GM23338 (cell line): ENCODE measurements at regions not wholly inside any gene's neighbourhood (a gene's known extent, or its start where the extent isn't known, plus 50 kb on each side); places are given as distances from the start of the nearest gene placed in this dataset.

Source experiments
- ATAC-seq: fragments of 200-7000 bp; cut with Tn5 transposase; 3 replicates; pipeline ENCODE4 v1.9.1; 2020
- DNase-seq: peaks from one replicate; pipeline ENCODE4 v3.0.0-alpha.2; 2015; ENCODE audit warnings: low spot score
- H2AFZ ChIP-seq: fragments of 200-600 bp; sonication (generic); 2 replicates; pipeline ENCODE4 v1.8.0; 2016; ENCODE audit warnings: antibody characterized with exemption, mild to moderate bottlenecking, moderate library complexity
- H3F3A ChIP-seq: fragments of 200-600 bp; sonication (generic); replicated peaks from 2 replicates; pipeline ENCODE4 v1.8.0; 2017; ENCODE audit warnings: antibody characterized with exemption, mixed run types, low read depth
- H3K27ac ChIP-seq: fragments of 200-600 bp; sonication (generic); 2 replicates; pipeline ENCODE4 v1.6.1; 2016; ENCODE audit warnings: low read depth
- H3K27me3 ChIP-seq: fragments of 200-600 bp; sonication (generic); 2 replicates; pipeline ENCODE4 v1.8.0; 2016; ENCODE audit warnings: mild to moderate bottlenecking, mixed run types, moderate library complexity; ENCODE audit not compliant: insufficient read depth
- H3K36me3 ChIP-seq: fragments of 200-600 bp; sonication (generic); 2 replicates; pipeline ENCODE4 v1.8.0; 2016; ENCODE audit warnings: mild to moderate bottlenecking; ENCODE audit not compliant: insufficient read depth
- H3K4me1 ChIP-seq: fragments of 200-600 bp; sonication (generic); 2 replicates; pipeline ENCODE4 v1.8.0; 2016; ENCODE audit warnings: mild to moderate bottlenecking, moderate library complexity; ENCODE audit not compliant: insufficient read depth
- H3K4me2 ChIP-seq: fragments of 200-600 bp; sonication (generic); 2 replicates; pipeline ENCODE4 v1.7.1; 2017; ENCODE audit warnings: mixed run types
- H3K4me3 ChIP-seq: fragments of 200-600 bp; sonication (generic); 2 replicates; pipeline ENCODE4 v1.6.1; 2016; ENCODE audit warnings: mixed run types
- H3K79me2 ChIP-seq: fragments of 200-600 bp; sonication (generic); replicated peaks from 2 replicates; pipeline ENCODE4 v1.8.0; 2017; ENCODE audit warnings: mild to moderate bottlenecking; ENCODE audit not compliant: insufficient read depth
- H3K9me2 ChIP-seq: fragments of 200-600 bp; sonication (generic); 2 replicates; pipeline ENCODE4 v1.8.0; 2017; ENCODE audit not compliant: insufficient read depth
- H4K20me1 ChIP-seq: fragments of 200-600 bp; sonication (generic); replicated peaks from 2 replicates; pipeline ENCODE4 v1.8.0; 2017; ENCODE audit warnings: mild to moderate bottlenecking; ENCODE audit not compliant: insufficient read depth
- H3K27ac Mint-ChIP-seq: 2 replicates; pipeline ENCODE4 v1.8.0; 2020; ENCODE audit warnings: inconsistent platforms, mild to moderate bottlenecking, moderate library complexity, mixed read lengths
- H3K27me3 Mint-ChIP-seq: 3 replicates; pipeline ENCODE4 v1.8.0; 2022; ENCODE audit warnings: low read depth, mild to moderate bottlenecking, moderate library complexity, mixed read lengths, inconsistent platforms; ENCODE audit not compliant: insufficient read depth, poor library complexity
- H3K36me3 Mint-ChIP-seq: 3 replicates; pipeline ENCODE4 v1.8.0; 2021; ENCODE audit warnings: low read depth, mild to moderate bottlenecking, inconsistent platforms, moderate library complexity, mixed read lengths
- H3K4me1 Mint-ChIP-seq: 3 replicates; pipeline ENCODE4 v1.8.0; 2020; ENCODE audit warnings: mild to moderate bottlenecking, inconsistent platforms, mixed read lengths
- H3K4me3 Mint-ChIP-seq: 3 replicates; pipeline ENCODE4 v1.8.0; 2021; ENCODE audit warnings: moderate library complexity, mild to moderate bottlenecking, inconsistent platforms, mixed read lengths
- H3K9me3 Mint-ChIP-seq: 3 replicates; pipeline ENCODE4 v1.8.0; 2020; ENCODE audit warnings: moderate library complexity, mild to moderate bottlenecking, inconsistent platforms, mixed read lengths
- CREB1 ChIP-seq: fragments of 250-450 bp; sonication (Bioruptor Pico); IDR thresholded peaks from 2 replicates; pipeline ENCODE4 v1.5.0; 2020; ENCODE audit warnings: low read depth, mild to moderate bottlenecking, moderate library complexity
- EZH2 ChIP-seq: fragments of 200-600 bp; sonication (generic); IDR thresholded peaks from one replicate; pipeline ENCODE4 v1.8.0; 2017; ENCODE audit warnings: antibody characterized with exemption, mild to moderate bottlenecking, low read depth; ENCODE audit not compliant: unreplicated experiment
- EZH2phosphoT487 ChIP-seq: fragments of 200-600 bp; sonication (generic); IDR thresholded peaks from one replicate; pipeline ENCODE4 v1.8.1; 2018; ENCODE audit warnings: antibody characterized with exemption; ENCODE audit not compliant: unreplicated experiment
- JUNB ChIP-seq: IDR thresholded peaks from one replicate; pipeline ENCODE4 v1.6.1; 2016; ENCODE audit warnings: antibody characterized with exemption; ENCODE audit not compliant: unreplicated experiment
- NANOG ChIP-seq: IDR thresholded peaks from 2 replicates; pipeline ENCODE4 v1.6.1; 2016; ENCODE audit warnings: antibody characterized with exemption, borderline replicate concordance
- POLR2AphosphoS5 ChIP-seq: IDR thresholded peaks from 2 replicates; pipeline ENCODE4 v1.6.1; 2016; ENCODE audit warnings: antibody characterized with exemption, low read depth
- STAT1 ChIP-seq: IDR thresholded peaks from one replicate; pipeline ENCODE4 v1.6.1; 2016; ENCODE audit warnings: antibody characterized with exemption; ENCODE audit not compliant: unreplicated experiment
- ZNF114 ChIP-seq: fragments of 250-450 bp; sonication (Bioruptor Pico); IDR thresholded peaks from 2 replicates; pipeline ENCODE4 v1.5.0; 2020; ENCODE audit warnings: mild to moderate bottlenecking, moderate library complexity
- ZNF331 ChIP-seq: fragments of 250-450 bp; sonication (Bioruptor Pico); IDR thresholded peaks from 2 replicates; pipeline ENCODE4 v1.5.0; 2020; ENCODE audit warnings: low read depth, mild to moderate bottlenecking, moderate library complexity
- ZNF462 ChIP-seq: fragments of 250-450 bp; sonication (Bioruptor Pico); IDR thresholded peaks from 2 replicates; pipeline ENCODE4 v1.5.0; 2020; ENCODE audit warnings: mild to moderate bottlenecking, moderate library complexity
- TF ChIP-seq, protein P1 (sequence below): IDR thresholded peaks from one replicate; pipeline ENCODE4 v1.6.1; 2018; ENCODE audit warnings: antibody characterized with exemption; ENCODE audit not compliant: unreplicated experiment
- TF ChIP-seq, protein P2 (sequence below), 2 experiments: fragments of 200-600 bp in 1 of 2; sonication (generic) in 1 of 2; conservative IDR thresholded peaks; 2 replicates each; pipeline versions ENCODE4 v1.5.1 to v1.6.1; 2016 to 2017; ENCODE audit warnings: antibody characterized with exemption in 2 of 2, low read depth in 2 of 2, mild to moderate bottlenecking in 2 of 2, moderate library complexity in 1 of 2
- TF ChIP-seq, protein P3 (sequence below): IDR thresholded peaks from 2 replicates; pipeline ENCODE4 v1.6.1; 2016; ENCODE audit warnings: antibody characterized with exemption

GRCh38 chr4:32374206-32374605 lies 1654.0 kb downstream of the PCDH7 start:
- Mint-ChIP-seq H3K4me1 (no peaks in the 10 kb centered on the region), H3K36me3 (peaks cover 2% of the 10 kb centered on the region; the same call in 1 of the 3 replicates), H3K27ac (no peak overlapping the region), H3K9me3 (no peaks in the 10 kb centered on the region), H3K4me3 (no peak overlapping the region), H3K27me3 (no peaks in the 10 kb centered on the region)
- H2AFZ ChIP-seq = no peak overlapping the region
- no peaks in the 10 kb centered on the region for H3K36me3 ChIP-seq
- no peak overlapping the region for H3K4me3 ChIP-seq
- DNase-seq (no peak), ATAC-seq (no peak)
- H4K20me1 ChIP-seq = no peaks in the 10 kb centered on the region
- TF ChIP-seq ZNF114 (CRISPR knock-in tag) = no peak
- no peak for TF ChIP-seq STAT1
- no peak for TF ChIP-seq ZNF462
- TF ChIP-seq, protein P1, sequence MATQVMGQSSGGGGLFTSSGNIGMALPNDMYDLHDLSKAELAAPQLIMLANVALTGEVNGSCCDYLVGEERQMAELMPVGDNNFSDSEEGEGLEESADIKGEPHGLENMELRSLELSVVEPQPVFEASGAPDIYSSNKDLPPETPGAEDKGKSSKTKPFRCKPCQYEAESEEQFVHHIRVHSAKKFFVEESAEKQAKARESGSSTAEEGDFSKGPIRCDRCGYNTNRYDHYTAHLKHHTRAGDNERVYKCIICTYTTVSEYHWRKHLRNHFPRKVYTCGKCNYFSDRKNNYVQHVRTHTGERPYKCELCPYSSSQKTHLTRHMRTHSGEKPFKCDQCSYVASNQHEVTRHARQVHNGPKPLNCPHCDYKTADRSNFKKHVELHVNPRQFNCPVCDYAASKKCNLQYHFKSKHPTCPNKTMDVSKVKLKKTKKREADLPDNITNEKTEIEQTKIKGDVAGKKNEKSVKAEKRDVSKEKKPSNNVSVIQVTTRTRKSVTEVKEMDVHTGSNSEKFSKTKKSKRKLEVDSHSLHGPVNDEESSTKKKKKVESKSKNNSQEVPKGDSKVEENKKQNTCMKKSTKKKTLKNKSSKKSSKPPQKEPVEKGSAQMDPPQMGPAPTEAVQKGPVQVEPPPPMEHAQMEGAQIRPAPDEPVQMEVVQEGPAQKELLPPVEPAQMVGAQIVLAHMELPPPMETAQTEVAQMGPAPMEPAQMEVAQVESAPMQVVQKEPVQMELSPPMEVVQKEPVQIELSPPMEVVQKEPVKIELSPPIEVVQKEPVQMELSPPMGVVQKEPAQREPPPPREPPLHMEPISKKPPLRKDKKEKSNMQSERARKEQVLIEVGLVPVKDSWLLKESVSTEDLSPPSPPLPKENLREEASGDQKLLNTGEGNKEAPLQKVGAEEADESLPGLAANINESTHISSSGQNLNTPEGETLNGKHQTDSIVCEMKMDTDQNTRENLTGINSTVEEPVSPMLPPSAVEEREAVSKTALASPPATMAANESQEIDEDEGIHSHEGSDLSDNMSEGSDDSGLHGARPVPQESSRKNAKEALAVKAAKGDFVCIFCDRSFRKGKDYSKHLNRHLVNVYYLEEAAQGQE = no peak
- no peak for TF ChIP-seq POLR2AphosphoS5
- no peak for TF ChIP-seq EZH2
- no peak for TF ChIP-seq NANOG
- TF ChIP-seq JUNB = no peak
- TF ChIP-seq ZNF331 = no peak
- TF ChIP-seq, protein P2, sequence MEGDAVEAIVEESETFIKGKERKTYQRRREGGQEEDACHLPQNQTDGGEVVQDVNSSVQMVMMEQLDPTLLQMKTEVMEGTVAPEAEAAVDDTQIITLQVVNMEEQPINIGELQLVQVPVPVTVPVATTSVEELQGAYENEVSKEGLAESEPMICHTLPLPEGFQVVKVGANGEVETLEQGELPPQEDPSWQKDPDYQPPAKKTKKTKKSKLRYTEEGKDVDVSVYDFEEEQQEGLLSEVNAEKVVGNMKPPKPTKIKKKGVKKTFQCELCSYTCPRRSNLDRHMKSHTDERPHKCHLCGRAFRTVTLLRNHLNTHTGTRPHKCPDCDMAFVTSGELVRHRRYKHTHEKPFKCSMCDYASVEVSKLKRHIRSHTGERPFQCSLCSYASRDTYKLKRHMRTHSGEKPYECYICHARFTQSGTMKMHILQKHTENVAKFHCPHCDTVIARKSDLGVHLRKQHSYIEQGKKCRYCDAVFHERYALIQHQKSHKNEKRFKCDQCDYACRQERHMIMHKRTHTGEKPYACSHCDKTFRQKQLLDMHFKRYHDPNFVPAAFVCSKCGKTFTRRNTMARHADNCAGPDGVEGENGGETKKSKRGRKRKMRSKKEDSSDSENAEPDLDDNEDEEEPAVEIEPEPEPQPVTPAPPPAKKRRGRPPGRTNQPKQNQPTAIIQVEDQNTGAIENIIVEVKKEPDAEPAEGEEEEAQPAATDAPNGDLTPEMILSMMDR (conservative IDR thresholded peaks at IDR 0.05; ENCODE audit: low read depth in 2 of 2) = no peak
- TF ChIP-seq, protein P3, sequence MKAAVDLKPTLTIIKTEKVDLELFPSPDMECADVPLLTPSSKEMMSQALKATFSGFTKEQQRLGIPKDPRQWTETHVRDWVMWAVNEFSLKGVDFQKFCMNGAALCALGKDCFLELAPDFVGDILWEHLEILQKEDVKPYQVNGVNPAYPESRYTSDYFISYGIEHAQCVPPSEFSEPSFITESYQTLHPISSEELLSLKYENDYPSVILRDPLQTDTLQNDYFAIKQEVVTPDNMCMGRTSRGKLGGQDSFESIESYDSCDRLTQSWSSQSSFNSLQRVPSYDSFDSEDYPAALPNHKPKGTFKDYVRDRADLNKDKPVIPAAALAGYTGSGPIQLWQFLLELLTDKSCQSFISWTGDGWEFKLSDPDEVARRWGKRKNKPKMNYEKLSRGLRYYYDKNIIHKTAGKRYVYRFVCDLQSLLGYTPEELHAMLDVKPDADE = no peak
- TF ChIP-seq CREB1 (CRISPR knock-in tag) = no peak
- no peak for TF ChIP-seq EZH2phosphoT487
- no peak overlapping the region for H3K4me2 ChIP-seq
- no peaks in the 10 kb centered on the region for H3K27me3 ChIP-seq
- H3K79me2 ChIP-seq = no peaks in the 10 kb centered on the region
- H3K4me1 ChIP-seq = no peaks in the 10 kb centered on the region
- no peaks in the 10 kb centered on the region for H3F3A ChIP-seq
- H3K9me2 ChIP-seq = 0 out of 2 replicates have a peak, but pooled peaks cover 4% of the 10 kb centered on the region
- no peak overlapping the region for H3K27ac ChIP-seq
